ENCODE measurements at regions not wholly inside any gene's neighbourhood (a gene's known extent, or its start where the extent isn't known, plus 50 kb on each side); places are given as distances from the start of the nearest gene placed in this dataset.

GRCh38 chr6:134111726-134112125 is 59.3 kb upstream of the SLC2A12 start:
- WGBS, 5 donors = 90 to 98% (median 95%) methylated on average over 5 of the region's 5 CpGs
- H3K4me3 ChIP-seq = no peak overlapping the region

GRCh38 chr6:134111062-134111677 is 58.7 kb upstream of the SLC2A12 start:
- 48 to 69% (median 53%) methylated on average over 4 of the region's 4 CpGs for WGBS, 5 donors
- intact Hi-C loops (cut with DNase I; ENCODE audit: low total_unique reads) = no loop called here
- no peak for DNase-seq
- TF ChIP-seq CTCF (IDR thresholded peaks at IDR 0.05 in 8 of 11, conservative IDR thresholded peaks at IDR 0.05 in 3 of 11) = peak; percentile 9 to 78 (median 56)
- no peak for TF ChIP-seq POLR2A (IDR thresholded peaks at IDR 0.05)
- Histone ChIP-seq H3K9me3 (no peaks in the 10 kb centered on the region), H3K36me3 (no peaks in the 10 kb centered on the region), H3K27ac (no peak overlapping the region), H3K27me3 (replicated peaks in 1 of 7) (peaks cover 0 to 20% (median 0%) of the 10 kb centered on the region in 7 donors), H3K4me3 (no peak overlapping the region), H3K4me1 (no peaks in the 10 kb centered on the region)

More at GRCh38 chr6:134111726-134112125, 59.3 kb upstream of the SLC2A12 start:
- no peak for DNase-seq
- Histone ChIP-seq H3K27me3 (replicated peaks in 1 of 7) (peaks cover 0 to 20% (median 0%) of the 10 kb centered on the region in 7 donors), H3K9me3 (no peaks in the 10 kb centered on the region), H3K4me1 (no peaks in the 10 kb centered on the region), H3K27ac (no peak overlapping the region), H3K36me3 (no peaks in the 10 kb centered on the region)
- intact Hi-C loops (cut with DNase I; ENCODE audit: low total_unique reads) = no loop called here
- TF ChIP-seq CTCF (IDR thresholded peaks at IDR 0.05 in 8 of 11, conservative IDR thresholded peaks at IDR 0.05 in 3 of 11) (no peak), POLR2A (IDR thresholded peaks at IDR 0.05) (no peak), POLR2AphosphoS5 (IDR thresholded peaks at IDR 0.05) (no peak)

GRCh38 chr6:134106702-134107101 is 54.3 kb upstream of the SLC2A12 start:
- Histone ChIP-seq H3K9me3 (no peaks in the 10 kb centered on the region), H3K4me3 (no peak overlapping the region), H3K27ac (no peak overlapping the region), H3K27me3 (replicated peaks in 1 of 7) (peaks cover 0 to 12% (median 0%) of the 10 kb centered on the region in 7 donors), H3K4me1 (no peaks in the 10 kb centered on the region), H3K36me3 (no peaks in the 10 kb centered on the region)
- intact Hi-C loops (cut with DNase I; ENCODE audit: low total_unique reads) = no loop called here
- no peak for TF ChIP-seq POLR2A (IDR thresholded peaks at IDR 0.05)
- TF ChIP-seq CTCF (IDR thresholded peaks at IDR 0.05 in 8 of 11, conservative IDR thresholded peaks at IDR 0.05 in 3 of 11) = no peak
- no peak for TF ChIP-seq POLR2AphosphoS5 (IDR thresholded peaks at IDR 0.05)
- WGBS, 5 donors = 58 to 82% (median 76%) methylated on average over 2 of the region's 2 CpGs
- DNase-seq = no peak

- Histone ChIP-seq H3K27ac (no peak overlapping the region), H3K36me3 (no peaks in the 10 kb centered on the region), H3K4me3 (no peak overlapping the region), H3K27me3 (replicated peaks in 1 of 7) (peaks cover 0 to 12% (median 0%) of the 10 kb centered on the region in 7 donors), H3K9me3 (no peaks in the 10 kb centered on the region), H3K4me1 (no peaks in the 10 kb centered on the region)
- DNase-seq = no peak
- WGBS, 5 donors = 63 to 86% (median 80%) methylated on average over 1 of the region's 1 CpG
- intact Hi-C loops (cut with DNase I; ENCODE audit: low total_unique reads) = no loop called here
- TF ChIP-seq CTCF (IDR thresholded peaks at IDR 0.05 in 8 of 11, conservative IDR thresholded peaks at IDR 0.05 in 3 of 11) (no peak), POLR2A (IDR thresholded peaks at IDR 0.05) (no peak), POLR2AphosphoS5 (IDR thresholded peaks at IDR 0.05) (no peak)
Observed at GRCh38 chr6:134105940-134106339, 53.5 kb upstream of the SLC2A12 start.

Data from spleen (tissue), 11 donors.